WTC11 (cell line): ENCODE measurements at regions not wholly inside any gene's neighbourhood (a gene's known extent, or its start where the extent isn't known, plus 50 kb on each side); places are given as distances from the start of the nearest gene placed in this dataset.

ENCODE experiments used
- ATAC-seq: fragments of 200-7000 bp; cut with Tn5 transposase; 2 replicates; pipeline ENCODE4 v1.10.0; 2021; ENCODE audit warnings: mild to moderate bottlenecking, moderate library complexity
- CTCF ChIA-PET: fragments of 300-600 bp; sonication (Branson Sonifier 250); formaldehyde crosslinking; loops from one replicate; lab custom pipeline; 2021; ENCODE audit warnings: antibody characterized with exemption; lab: Charles Lee
- POLR2A ChIA-PET: fragments of 350-600 bp; sonication (Branson Sonifier 250); formaldehyde crosslinking; loops from one replicate; lab custom pipeline; 2021; ENCODE audit warnings: antibody characterized with exemption; lab: Charles Lee
- DNase-seq: peaks from one replicate; pipeline ENCODE4 v3.0.0; 2021; ENCODE audit warnings: low spot score
- H3K27ac Mint-ChIP-seq: 2 replicates; pipeline ENCODE4 v1.8.0; 2021; ENCODE audit warnings: mixed read lengths
- H3K27me3 Mint-ChIP-seq: 2 replicates; pipeline ENCODE4 v1.8.0; 2021; ENCODE audit warnings: low read depth, mild to moderate bottlenecking, moderate library complexity, mixed read lengths
- H3K36me3 Mint-ChIP-seq: 2 replicates; pipeline ENCODE4 v1.8.0; 2021; ENCODE audit warnings: mixed read lengths
- H3K4me1 Mint-ChIP-seq: 2 replicates; pipeline ENCODE4 v1.8.0; 2022; ENCODE audit warnings: mixed read lengths
- H3K4me3 Mint-ChIP-seq: 2 replicates; pipeline ENCODE4 v1.8.0; 2021; ENCODE audit warnings: mild to moderate bottlenecking, moderate library complexity, mixed read lengths
- H3K9me3 Mint-ChIP-seq: 2 replicates; pipeline ENCODE4 v1.8.0; 2021; ENCODE audit warnings: mixed read lengths
- ATF1 ChIP-seq: sonication (generic); formaldehyde crosslinking; IDR thresholded peaks from 2 replicates; pipeline ENCODE4 v1.8.1; 2023; ENCODE audit warnings: mild to moderate bottlenecking, moderate library complexity, missing genetic modification reagents
- CREB1 ChIP-seq: sonication (generic); formaldehyde crosslinking; IDR thresholded peaks from 2 replicates; pipeline ENCODE4 v1.8.0; 2023; ENCODE audit warnings: mild to moderate bottlenecking, missing genetic modification reagents
- CREM ChIP-seq: sonication (generic); formaldehyde crosslinking; IDR thresholded peaks from 2 replicates; pipeline ENCODE4 v1.8.1; 2022; ENCODE audit warnings: mild to moderate bottlenecking, missing genetic modification reagents, moderate library complexity
- ELF4 ChIP-seq: sonication (generic); formaldehyde crosslinking; IDR thresholded peaks from 2 replicates; pipeline ENCODE4 v1.8.1; 2022; ENCODE audit warnings: low read depth, mild to moderate bottlenecking, moderate library complexity, missing genetic modification reagents
- GABPB1 ChIP-seq: sonication (generic); formaldehyde crosslinking; IDR thresholded peaks from 2 replicates; pipeline ENCODE4 v1.8.1; 2023; ENCODE audit warnings: mild to moderate bottlenecking, missing genetic modification reagents
- HMGA2 ChIP-seq: fragments of 250-450 bp; sonication (Bioruptor Pico); IDR thresholded peaks from 2 replicates; pipeline ENCODE4 v1.4.0; 2021; ENCODE audit warnings: mild to moderate bottlenecking, moderate library complexity
- IRF2 ChIP-seq: sonication (generic); formaldehyde crosslinking; IDR thresholded peaks from 2 replicates; pipeline ENCODE4 v1.8.0; 2022; ENCODE audit warnings: low read depth, missing genetic modification reagents, borderline replicate concordance
- JUN ChIP-seq: sonication (generic); formaldehyde crosslinking; IDR thresholded peaks from 2 replicates; pipeline ENCODE4 v1.8.0; 2023; ENCODE audit warnings: mild to moderate bottlenecking, missing genetic modification reagents
- NFATC4 ChIP-seq: fragments of 250-450 bp; sonication (Bioruptor Pico); IDR thresholded peaks from 2 replicates; pipeline ENCODE4 v1.9.0; 2021; ENCODE audit warnings: mild to moderate bottlenecking
- NFE2L1 ChIP-seq: sonication (generic); formaldehyde crosslinking; IDR thresholded peaks from 2 replicates; pipeline ENCODE4 v1.8.1; 2023; ENCODE audit warnings: missing genetic modification reagents
- NR1H2 ChIP-seq: sonication (generic); formaldehyde crosslinking; IDR thresholded peaks from 2 replicates; pipeline ENCODE4 v1.9.0; 2021; ENCODE audit warnings: mild to moderate bottlenecking, moderate library complexity, missing genetic modification reagents
- NR2C2 ChIP-seq: sonication (generic); formaldehyde crosslinking; IDR thresholded peaks from 2 replicates; pipeline ENCODE4 v1.8.0; 2022; ENCODE audit warnings: mild to moderate bottlenecking, missing genetic modification reagents
- NR3C1 ChIP-seq: sonication (generic); formaldehyde crosslinking; conservative IDR thresholded peaks from 2 replicates; pipeline ENCODE4 v1.8.1; 2023; ENCODE audit warnings: low read depth, mild to moderate bottlenecking, missing genetic modification reagents
- SMAD4 ChIP-seq: sonication (generic); formaldehyde crosslinking; IDR thresholded peaks from 2 replicates; pipeline ENCODE4 v1.8.0; 2022; ENCODE audit warnings: mild to moderate bottlenecking, missing genetic modification reagents
- TF ChIP-seq, protein P1 (sequence below): fragments of 250-450 bp; sonication (Bioruptor Pico); IDR thresholded peaks from 2 replicates; pipeline ENCODE4 v1.9.0; 2021; ENCODE audit warnings: mild to moderate bottlenecking
- TF ChIP-seq, protein P2 (sequence below): fragments of 250-450 bp; sonication (Bioruptor Pico); IDR thresholded peaks from 2 replicates; pipeline ENCODE4 v1.8.0; 2021; ENCODE audit warnings: mild to moderate bottlenecking
- TF ChIP-seq, protein P3 (sequence below): fragments of 200-600 bp; IDR thresholded peaks from 2 replicates; pipeline ENCODE4 v1.8.0; 2022; ENCODE audit warnings: antibody characterized with exemption
- TF ChIP-seq, protein P4 (sequence below): sonication (generic); formaldehyde crosslinking; IDR thresholded peaks from 2 replicates; pipeline ENCODE4 v1.8.0; 2023; ENCODE audit warnings: mild to moderate bottlenecking, missing genetic modification reagents
- TF ChIP-seq, protein P5 (sequence below): sonication (generic); formaldehyde crosslinking; IDR thresholded peaks from 2 replicates; pipeline ENCODE4 v1.8.1; 2023; ENCODE audit warnings: mild to moderate bottlenecking, moderate library complexity, missing genetic modification reagents
- TF ChIP-seq, protein P6 (sequence below): sonication (generic); formaldehyde crosslinking; IDR thresholded peaks from 2 replicates; pipeline ENCODE4 v1.8.1; 2022; ENCODE audit warnings: mild to moderate bottlenecking, moderate library complexity, missing genetic modification reagents

DNA sequence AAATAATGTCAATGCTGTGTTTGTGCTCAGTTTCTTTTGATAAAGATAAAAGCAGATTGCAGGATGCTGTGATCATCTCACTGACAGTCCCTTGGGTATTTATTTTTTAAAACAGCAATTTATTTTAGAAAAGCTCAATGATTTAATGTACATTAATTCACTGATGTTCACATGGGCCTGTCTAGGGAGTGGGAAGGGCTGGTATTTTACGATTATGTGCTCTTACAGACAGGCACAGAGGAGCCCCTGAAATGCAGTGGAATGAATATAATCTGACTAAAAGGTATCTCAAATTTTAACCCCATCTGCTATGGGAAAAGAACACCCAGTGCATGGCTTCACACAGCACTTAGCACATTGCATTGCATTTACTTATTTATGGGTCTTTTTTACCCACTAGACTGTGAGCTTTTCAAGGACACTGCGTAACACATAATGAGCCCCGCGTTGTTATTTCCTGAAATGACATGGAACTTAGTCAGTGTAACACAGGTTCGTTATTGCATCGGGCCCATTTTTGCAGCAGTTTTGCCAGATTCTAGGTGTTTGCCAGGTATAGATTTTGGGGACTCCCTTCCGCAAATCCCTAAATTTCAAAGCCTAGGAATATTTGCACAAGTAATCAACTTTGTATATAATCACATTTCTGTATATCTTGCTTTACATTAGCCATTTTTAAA, 425.3 kb upstream of the FBXO33 start:
- no peak overlapping the region for H3K4me3 Mint-ChIP-seq
- no peak overlapping the region for H3K27ac Mint-ChIP-seq
- ChIA-PET CTCF (no interaction called here), POLR2A (no interaction called here)
- no peak for DNase-seq
- peak; percentile 81 for TF ChIP-seq GABPB1
- TF ChIP-seq NFATC4 (CRISPR knock-in tag): no peak
- peaks cover 10% of the 10 kb centered on the region for H3K4me1 Mint-ChIP-seq
- H3K9me3 Mint-ChIP-seq: no peaks in the 10 kb centered on the region
- no peaks in the 10 kb centered on the region for H3K36me3 Mint-ChIP-seq
- no peaks in the 10 kb centered on the region for H3K27me3 Mint-ChIP-seq
- no peak for ATAC-seq

DNA sequence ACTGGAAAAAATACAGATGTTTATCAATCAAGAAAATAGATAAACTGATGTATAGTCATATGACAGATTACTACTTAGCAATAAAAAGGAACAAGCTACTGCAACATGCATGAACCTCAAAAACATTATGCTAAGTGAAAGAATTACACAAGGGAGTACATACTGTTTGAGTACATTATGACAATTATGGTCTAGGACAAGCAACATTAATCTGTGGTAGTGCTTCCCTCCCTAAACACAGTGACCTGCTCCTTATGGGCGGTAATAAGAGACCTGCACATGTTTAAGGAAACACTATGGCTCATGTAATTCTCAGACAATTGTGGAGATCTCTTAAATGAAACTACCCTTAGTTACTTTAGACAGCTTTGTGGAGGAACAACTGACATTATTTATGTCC, 421.2 kb upstream of the FBXO33 start:
- no peak overlapping the region for H3K4me3 Mint-ChIP-seq
- H3K27me3 Mint-ChIP-seq: no peaks in the 10 kb centered on the region
- TF ChIP-seq, protein P1, sequence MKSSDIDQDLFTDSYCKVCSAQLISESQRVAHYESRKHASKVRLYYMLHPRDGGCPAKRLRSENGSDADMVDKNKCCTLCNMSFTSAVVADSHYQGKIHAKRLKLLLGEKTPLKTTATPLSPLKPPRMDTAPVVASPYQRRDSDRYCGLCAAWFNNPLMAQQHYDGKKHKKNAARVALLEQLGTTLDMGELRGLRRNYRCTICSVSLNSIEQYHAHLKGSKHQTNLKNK (CRISPR knock-in tag): no peak
- TF ChIP-seq, protein P2, sequence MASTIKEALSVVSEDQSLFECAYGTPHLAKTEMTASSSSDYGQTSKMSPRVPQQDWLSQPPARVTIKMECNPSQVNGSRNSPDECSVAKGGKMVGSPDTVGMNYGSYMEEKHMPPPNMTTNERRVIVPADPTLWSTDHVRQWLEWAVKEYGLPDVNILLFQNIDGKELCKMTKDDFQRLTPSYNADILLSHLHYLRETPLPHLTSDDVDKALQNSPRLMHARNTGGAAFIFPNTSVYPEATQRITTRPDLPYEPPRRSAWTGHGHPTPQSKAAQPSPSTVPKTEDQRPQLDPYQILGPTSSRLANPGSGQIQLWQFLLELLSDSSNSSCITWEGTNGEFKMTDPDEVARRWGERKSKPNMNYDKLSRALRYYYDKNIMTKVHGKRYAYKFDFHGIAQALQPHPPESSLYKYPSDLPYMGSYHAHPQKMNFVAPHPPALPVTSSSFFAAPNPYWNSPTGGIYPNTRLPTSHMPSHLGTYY (CRISPR knock-in tag): no peak
- TF ChIP-seq ELF4 (CRISPR knock-in tag) (no peak), NR3C1 (CRISPR knock-in tag) (no peak), CREM (CRISPR knock-in tag) (no peak), NR1H2 (CRISPR knock-in tag) (no peak), NFATC4 (CRISPR knock-in tag) (no peak), CREB1 (CRISPR knock-in tag) (no peak)
- TF ChIP-seq, protein P3, sequence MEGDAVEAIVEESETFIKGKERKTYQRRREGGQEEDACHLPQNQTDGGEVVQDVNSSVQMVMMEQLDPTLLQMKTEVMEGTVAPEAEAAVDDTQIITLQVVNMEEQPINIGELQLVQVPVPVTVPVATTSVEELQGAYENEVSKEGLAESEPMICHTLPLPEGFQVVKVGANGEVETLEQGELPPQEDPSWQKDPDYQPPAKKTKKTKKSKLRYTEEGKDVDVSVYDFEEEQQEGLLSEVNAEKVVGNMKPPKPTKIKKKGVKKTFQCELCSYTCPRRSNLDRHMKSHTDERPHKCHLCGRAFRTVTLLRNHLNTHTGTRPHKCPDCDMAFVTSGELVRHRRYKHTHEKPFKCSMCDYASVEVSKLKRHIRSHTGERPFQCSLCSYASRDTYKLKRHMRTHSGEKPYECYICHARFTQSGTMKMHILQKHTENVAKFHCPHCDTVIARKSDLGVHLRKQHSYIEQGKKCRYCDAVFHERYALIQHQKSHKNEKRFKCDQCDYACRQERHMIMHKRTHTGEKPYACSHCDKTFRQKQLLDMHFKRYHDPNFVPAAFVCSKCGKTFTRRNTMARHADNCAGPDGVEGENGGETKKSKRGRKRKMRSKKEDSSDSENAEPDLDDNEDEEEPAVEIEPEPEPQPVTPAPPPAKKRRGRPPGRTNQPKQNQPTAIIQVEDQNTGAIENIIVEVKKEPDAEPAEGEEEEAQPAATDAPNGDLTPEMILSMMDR: no peak
- TF ChIP-seq, protein P4, sequence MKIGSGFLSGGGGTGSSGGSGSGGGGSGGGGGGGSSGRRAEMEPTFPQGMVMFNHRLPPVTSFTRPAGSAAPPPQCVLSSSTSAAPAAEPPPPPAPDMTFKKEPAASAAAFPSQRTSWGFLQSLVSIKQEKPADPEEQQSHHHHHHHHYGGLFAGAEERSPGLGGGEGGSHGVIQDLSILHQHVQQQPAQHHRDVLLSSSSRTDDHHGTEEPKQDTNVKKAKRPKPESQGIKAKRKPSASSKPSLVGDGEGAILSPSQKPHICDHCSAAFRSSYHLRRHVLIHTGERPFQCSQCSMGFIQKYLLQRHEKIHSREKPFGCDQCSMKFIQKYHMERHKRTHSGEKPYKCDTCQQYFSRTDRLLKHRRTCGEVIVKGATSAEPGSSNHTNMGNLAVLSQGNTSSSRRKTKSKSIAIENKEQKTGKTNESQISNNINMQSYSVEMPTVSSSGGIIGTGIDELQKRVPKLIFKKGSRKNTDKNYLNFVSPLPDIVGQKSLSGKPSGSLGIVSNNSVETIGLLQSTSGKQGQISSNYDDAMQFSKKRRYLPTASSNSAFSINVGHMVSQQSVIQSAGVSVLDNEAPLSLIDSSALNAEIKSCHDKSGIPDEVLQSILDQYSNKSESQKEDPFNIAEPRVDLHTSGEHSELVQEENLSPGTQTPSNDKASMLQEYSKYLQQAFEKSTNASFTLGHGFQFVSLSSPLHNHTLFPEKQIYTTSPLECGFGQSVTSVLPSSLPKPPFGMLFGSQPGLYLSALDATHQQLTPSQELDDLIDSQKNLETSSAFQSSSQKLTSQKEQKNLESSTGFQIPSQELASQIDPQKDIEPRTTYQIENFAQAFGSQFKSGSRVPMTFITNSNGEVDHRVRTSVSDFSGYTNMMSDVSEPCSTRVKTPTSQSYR (CRISPR knock-in tag): no peak
- TF ChIP-seq, protein P5, sequence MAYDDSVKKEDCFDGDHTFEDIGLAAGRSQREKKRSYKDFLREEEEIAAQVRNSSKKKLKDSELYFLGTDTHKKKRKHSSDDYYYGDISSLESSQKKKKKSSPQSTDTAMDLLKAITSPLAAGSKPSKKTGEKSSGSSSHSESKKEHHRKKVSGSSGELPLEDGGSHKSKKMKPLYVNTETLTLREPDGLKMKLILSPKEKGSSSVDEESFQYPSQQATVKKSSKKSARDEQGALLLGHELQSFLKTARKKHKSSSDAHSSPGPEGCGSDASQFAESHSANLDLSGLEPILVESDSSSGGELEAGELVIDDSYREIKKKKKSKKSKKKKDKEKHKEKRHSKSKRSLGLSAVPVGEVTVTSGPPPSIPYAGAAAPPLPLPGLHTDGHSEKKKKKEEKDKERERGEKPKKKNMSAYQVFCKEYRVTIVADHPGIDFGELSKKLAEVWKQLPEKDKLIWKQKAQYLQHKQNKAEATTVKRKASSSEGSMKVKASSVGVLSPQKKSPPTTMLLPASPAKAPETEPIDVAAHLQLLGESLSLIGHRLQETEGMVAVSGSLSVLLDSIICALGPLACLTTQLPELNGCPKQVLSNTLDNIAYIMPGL (CRISPR knock-in tag): no peak
- H3K4me1 Mint-ChIP-seq: peaks cover 10% of the 10 kb centered on the region; the same call in 1 of the 2 replicates
- ATAC-seq (no peak), DNase-seq (no peak)
- ChIA-PET POLR2A (no interaction called here), CTCF (no interaction called here)
- H3K27ac Mint-ChIP-seq: no peak overlapping the region
- no peaks in the 10 kb centered on the region for H3K36me3 Mint-ChIP-seq
- no peaks in the 10 kb centered on the region for H3K9me3 Mint-ChIP-seq

DNA sequence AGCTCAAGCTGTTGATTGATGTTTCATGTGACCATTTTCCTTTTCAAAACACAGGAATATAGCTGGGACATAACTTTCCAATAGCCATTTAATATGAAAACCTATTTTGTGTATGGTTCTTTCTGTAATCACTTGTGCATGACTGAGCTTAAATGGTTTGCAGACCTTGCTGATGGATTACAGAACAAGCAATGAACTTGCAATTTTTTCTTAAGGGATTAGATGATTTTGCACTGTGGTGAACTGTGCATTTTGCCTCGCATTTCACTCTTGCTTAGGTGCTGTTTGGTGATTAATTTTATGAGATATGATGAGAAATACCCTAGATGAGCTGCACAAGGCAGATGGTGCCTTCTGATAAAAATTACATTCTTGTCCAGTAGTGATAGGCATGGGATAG, 419.0 kb upstream of the FBXO33 start:
- Mint-ChIP-seq H3K4me3 (no peak overlapping the region), H3K27me3 (no peaks in the 10 kb centered on the region), H3K27ac (no peak overlapping the region), H3K36me3 (no peaks in the 10 kb centered on the region), H3K4me1 (peaks cover 10% of the 10 kb centered on the region; the same call in 1 of the 2 replicates), H3K9me3 (no peaks in the 10 kb centered on the region)
- ChIA-PET POLR2A (no interaction called here), CTCF (no interaction called here)
- ATAC-seq: no peak
- no peak for DNase-seq
- TF ChIP-seq JUN (CRISPR knock-in tag) (no peak), ATF1 (CRISPR knock-in tag) (no peak), NR2C2 (CRISPR knock-in tag) (no peak), HMGA2 (CRISPR knock-in tag) (no peak), NFE2L1 (CRISPR knock-in tag) (no peak), CREB1 (CRISPR knock-in tag) (no peak), SMAD4 (CRISPR knock-in tag) (no peak), IRF2 (CRISPR knock-in tag) (no peak)
- TF ChIP-seq, protein P4 (CRISPR knock-in tag): no peak
- TF ChIP-seq, protein P6, sequence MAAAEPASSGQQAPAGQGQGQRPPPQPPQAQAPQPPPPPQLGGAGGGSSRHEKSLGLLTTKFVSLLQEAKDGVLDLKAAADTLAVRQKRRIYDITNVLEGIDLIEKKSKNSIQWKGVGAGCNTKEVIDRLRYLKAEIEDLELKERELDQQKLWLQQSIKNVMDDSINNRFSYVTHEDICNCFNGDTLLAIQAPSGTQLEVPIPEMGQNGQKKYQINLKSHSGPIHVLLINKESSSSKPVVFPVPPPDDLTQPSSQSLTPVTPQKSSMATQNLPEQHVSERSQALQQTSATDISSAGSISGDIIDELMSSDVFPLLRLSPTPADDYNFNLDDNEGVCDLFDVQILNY (CRISPR knock-in tag): no peak
